ENCODE measurements at regions not wholly inside any gene's neighbourhood (a gene's known extent, or its start where the extent isn't known, plus 50 kb on each side); places are given as distances from the start of the nearest gene placed in this dataset.

GRCh38 chr6:87995461-87995860 lies 52.2 kb upstream of the SPACA1 start:
- DNase-seq (ENCODE audit: low read depth in 4 of 4, low spot score in 3 of 4) = no peak

- DNase-seq (ENCODE audit: low read depth in 4 of 4, low spot score in 3 of 4) = no peak
These were observed 54.3 kb upstream of the SPACA1 start for GRCh38 chr6:87993356-87993755.

- no peak for DNase-seq (ENCODE audit: low read depth in 4 of 4, low spot score in 3 of 4)
These were observed 56.8 kb upstream of the SPACA1 start for GRCh38 chr6:87990871-87991270.

DNA sequence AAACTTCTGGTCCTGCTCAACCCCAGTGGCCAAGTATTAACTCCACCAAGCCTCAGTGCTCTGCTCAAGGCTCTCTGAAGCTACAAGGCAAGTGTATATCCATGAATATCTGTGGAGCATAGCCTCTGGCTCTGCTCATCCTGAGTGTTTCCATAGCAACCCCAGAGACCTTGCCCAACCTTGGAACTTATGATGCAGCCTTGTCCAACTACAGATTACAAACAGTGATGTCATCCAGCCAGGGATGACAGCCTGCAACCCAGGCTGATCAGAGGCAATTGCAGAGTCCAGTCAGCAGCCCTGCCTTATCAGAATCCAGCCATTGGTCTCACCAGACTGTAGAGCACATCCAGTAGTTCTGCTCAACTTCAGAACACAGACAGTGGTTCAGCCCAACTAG lies 65.5 kb upstream of the SPACA1 start:
- DNase-seq (ENCODE audit: low read depth in 4 of 4, low spot score in 3 of 4) = no peak

GRCh38 chr6:87979737-87980136 lies 67.9 kb upstream of the SPACA1 start:
- DNase-seq (ENCODE audit: low read depth in 4 of 4, low spot score in 3 of 4) = no peak

DNA sequence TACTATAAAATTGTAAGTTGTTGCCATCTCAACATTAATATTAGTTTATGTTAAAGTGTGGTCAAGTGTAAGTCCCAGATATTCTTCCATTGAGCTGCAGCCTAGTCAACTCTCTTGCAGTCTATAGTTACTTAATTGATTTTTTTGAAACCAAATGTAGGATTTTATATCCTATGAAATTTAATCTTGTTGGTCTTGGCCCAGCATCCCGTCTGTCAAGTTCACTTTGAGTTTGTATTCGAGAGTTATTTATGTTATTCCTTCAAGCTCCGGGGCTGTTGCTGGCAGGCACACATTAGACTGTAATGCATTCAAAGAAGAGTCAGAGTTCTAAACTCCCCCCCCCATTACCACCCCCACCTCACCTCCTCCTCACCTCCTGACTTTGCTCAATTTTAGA lies 71.0 kb upstream of the SPACA1 start:
- DNase-seq (ENCODE audit: low read depth in 4 of 4, low spot score in 3 of 4) = no peak

DNA sequence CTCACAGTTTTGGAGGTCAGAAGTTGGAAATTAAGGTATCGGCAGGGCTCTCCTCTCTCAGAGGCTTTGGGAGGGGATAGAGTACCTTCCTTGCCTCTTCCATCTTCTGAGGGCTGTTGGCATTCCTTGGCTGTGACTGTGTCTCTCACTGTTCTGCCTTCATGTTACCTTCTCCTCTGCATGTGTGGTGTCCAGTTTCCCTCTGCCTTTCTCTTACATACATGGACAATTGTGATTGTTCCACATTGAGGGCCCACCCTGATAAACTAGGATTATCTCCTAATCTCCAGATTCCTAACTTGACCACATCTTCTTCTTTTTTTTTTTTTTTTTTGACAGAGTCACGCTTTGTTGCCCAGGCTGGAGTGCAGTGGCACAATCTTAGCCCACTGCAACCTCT lies 72.1 kb upstream of the SPACA1 start:
- no peak for DNase-seq (ENCODE audit: low read depth in 4 of 4, low spot score in 3 of 4)

DNA sequence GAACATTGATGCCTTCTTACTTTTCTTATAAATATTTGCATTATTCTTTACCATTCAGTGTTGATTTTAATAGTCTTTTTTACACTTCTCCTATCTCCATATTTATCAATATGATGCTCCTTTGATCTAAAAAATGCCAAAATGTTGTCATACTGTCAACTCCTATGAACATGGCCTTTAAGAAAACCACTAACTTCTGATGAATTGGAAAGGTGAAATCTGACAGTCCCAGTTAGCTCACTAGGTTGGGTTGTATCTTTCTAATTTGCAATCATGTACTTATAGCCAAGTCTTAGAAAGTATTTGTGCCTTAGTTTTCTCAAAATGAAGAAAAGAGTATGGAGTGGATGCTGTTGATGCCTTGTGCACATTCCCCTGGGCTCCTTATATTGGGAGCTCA lies 75.4 kb upstream of the SPACA1 start:
- no peak for DNase-seq (ENCODE audit: low read depth in 4 of 4, low spot score in 3 of 4)

GRCh38 chr6:87971605-87972262 lies 75.9 kb upstream of the SPACA1 start:
- no peak for DNase-seq (ENCODE audit: low read depth in 4 of 4, low spot score in 3 of 4)

GRCh38 chr6:87968435-87969278 lies 79.0 kb upstream of the SPACA1 start:
- no peak for DNase-seq (ENCODE audit: low read depth in 4 of 4, low spot score in 3 of 4)

- DNase-seq (ENCODE audit: low read depth in 4 of 4, low spot score in 3 of 4) = no peak
These were observed 81.8 kb upstream of the SPACA1 start for GRCh38 chr6:87965806-87966205.

GRCh38 chr6:87959083-87959482 lies 88.6 kb upstream of the SPACA1 start:
- DNase-seq (ENCODE audit: low read depth in 4 of 4, low spot score in 3 of 4) = no peak

- no peak for DNase-seq (ENCODE audit: low read depth in 4 of 4, low spot score in 3 of 4)
These were observed 95.9 kb upstream of the SPACA1 start for GRCh38 chr6:87951751-87952150.

DNA sequence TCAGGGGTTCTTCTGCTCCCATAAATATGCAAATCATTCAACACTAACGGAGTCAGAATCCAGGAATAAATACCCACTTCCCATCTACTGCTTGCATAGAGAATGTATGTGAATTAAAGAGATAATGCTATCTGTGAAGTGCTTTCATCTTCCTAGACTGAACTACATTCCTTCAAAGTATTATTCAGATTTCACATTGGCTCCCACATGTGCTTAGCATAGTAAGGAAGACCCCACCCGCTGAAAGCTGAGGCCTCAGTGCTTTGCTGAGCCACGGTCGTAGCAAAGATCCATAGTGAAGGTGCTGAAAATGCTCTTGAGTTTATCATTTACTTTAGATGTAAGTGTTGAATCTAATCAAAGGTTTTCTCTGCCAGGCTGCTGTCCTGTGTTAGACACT lies 97.0 kb upstream of the SPACA1 start:
- no peak for DNase-seq (ENCODE audit: low read depth in 4 of 4, low spot score in 3 of 4)

DNA sequence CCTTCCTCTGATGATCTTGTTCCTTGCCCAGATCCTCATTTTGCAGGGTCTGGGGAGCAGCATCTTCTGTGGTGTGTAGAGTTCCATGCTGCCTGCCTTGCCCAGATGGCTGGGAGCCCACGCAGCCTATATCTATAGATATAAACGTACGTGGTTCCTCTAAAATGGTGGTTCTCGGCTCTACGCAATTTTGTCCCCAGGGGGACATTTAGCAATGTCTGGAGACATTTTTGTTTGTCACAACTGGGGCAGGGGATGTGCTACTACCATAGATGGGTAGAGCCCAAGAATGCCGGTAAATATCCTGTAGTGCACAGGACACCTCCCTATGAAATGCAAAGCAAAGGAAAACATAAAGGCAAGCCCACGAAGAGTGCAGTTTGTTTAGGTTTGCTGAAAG lies 98.4 kb upstream of the SPACA1 start:
- no peak for DNase-seq (ENCODE audit: low read depth in 4 of 4, low spot score in 3 of 4)

DNA sequence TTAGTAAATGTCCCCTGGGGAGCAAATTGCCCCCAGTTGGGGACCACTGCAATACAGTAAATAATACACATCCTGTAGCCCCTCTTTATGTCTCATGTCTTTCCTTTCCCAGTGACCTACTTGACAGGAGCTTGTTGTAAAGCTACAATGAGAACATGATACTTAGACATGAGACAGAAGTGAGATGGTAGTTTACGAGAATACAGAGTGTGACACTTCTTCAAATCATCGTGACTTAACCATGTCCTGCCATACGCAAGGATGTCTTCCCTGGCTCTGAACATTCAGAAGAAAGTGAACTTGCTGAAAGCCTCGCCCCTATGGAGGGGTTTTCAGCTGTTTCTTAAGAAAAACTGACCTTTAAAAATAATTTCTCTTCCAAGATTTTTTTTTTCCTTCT lies 101.0 kb upstream of the SPACA1 start:
- no peak for DNase-seq (ENCODE audit: low read depth in 4 of 4, low spot score in 3 of 4)

DNA sequence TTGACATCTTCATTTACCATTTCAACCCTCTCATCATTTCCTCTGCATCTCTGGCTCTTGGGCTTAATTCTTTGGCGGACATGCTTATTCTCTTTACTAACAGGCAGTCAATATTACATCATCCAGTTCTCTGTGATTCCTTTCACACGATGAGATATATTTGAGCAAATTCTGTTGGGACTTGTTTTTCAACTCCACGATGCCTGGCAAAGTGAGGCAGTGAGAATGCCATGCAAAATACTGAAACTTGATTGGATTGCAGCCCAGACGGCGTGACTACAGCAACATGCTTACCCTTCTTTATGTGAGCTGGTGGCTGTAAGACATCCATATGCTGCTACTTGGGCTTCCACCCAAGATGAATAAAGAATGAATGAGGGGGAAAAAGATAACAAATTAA lies 101.7 kb upstream of the SPACA1 start:
- no peak for DNase-seq (ENCODE audit: low read depth in 4 of 4, low spot score in 3 of 4)

- no peak for DNase-seq (ENCODE audit: low read depth in 4 of 4, low spot score in 3 of 4)
These were observed 102.5 kb upstream of the SPACA1 start for GRCh38 chr6:87945181-87945580.

DNA sequence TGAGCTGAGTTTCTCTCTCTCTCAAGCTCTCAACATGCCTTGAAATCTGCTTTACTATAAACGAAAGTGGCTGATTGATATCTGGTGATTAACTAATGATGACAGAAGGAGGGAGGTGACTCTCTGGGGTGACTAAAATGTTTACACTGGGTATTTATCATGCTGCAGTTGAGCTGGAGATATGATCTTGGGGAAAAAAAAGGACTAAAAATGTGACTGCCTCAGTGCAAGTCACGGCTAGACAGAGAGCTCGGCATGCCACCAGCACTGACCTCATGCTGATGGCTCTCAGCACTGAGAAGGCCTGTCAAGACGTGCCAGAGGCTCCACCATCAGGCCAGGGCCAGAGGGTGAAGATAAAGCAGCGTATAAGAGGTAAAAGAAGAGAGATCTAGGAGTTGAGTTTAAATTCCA lies 103.1 kb upstream of the SPACA1 start:
- no peak for DNase-seq (ENCODE audit: low read depth in 4 of 4, low spot score in 3 of 4)

GRCh38 chr6:87943191-87943590 lies 104.5 kb upstream of the SPACA1 start:
- no peak for DNase-seq (ENCODE audit: low read depth in 4 of 4, low spot score in 3 of 4)

DNA sequence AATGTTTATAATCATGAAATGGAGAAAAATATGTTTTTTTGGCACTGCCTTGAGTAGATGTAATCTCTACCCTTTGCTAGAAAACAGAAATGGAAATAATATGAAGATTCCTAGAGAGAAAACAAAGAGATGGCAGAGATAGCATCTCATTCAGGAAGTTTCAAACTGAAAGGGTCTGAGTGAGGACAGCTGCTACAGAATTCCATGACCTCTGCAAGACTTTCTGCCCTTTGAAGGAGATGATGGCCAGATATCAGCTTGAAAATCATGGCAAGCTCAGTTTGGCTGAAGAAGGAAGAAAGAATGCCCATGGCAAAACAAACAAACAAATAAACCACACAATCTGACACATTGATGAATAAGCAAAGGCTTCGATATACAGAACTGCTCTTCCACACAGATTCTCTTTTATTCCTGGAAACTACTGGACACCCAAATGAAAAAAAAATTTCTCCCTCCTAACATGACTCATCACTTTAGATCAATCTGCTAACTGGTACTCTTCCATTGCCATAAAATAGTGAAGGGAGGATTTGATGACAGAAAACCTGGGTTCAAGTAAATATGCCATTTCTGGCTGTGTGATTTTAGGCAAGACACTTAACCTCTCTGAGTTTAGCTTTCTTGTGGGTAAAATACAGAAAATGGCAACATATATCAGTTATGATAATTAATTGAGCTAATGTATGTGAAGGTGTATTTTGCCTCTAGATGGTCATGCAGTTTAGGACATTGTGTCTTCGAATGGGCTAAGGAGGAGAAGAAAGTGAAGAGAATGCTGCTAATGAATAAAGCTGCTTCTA lies 105.9 kb upstream of the SPACA1 start:
- DNase-seq (ENCODE audit: low read depth in 4 of 4, low spot score in 3 of 4) = no peak

- no peak for DNase-seq (ENCODE audit: low read depth in 4 of 4, low spot score in 3 of 4)
These were observed 107.9 kb upstream of the SPACA1 start for GRCh38 chr6:87939776-87940175.
